ENCODE measurements at regions not wholly inside any gene's neighbourhood (a gene's known extent, or its start where the extent isn't known, plus 50 kb on each side); places are given as distances from the start of the nearest gene placed in this dataset.

DNA sequence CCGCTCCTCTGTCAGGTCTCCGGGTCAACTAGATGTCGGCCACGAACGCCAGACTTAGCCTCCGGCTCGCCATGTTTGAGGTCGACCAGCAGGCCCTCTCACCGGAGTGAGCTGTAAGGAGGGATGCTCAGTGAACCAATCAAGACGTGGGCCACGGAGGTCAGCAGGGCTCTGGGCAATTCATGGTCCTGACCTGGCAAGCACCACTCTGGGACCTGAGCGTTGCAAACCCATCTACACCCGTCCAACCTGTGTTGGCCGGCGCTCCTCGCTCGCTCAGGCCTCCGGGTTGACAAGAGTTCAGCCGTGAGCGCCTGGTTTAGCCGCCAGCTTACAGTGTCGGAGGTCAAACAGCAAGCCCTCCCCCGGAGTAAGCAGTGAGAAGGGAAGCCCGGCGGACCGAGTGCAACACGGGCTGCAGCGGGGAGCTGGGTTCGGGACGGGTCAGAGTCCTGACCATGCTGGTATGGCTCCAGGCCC lies 1361.9 kb downstream of the UQCRFS1 start (continued):
- TF ChIP-seq RORB (CRISPR knock-in tag; IDR thresholded peaks at IDR 0.05) (no peak), ZBTB21 (CRISPR knock-in tag; IDR thresholded peaks at IDR 0.05; ENCODE audit: borderline replicate concordance) (no peak), ETV6 (CRISPR knock-in tag; IDR thresholded peaks at IDR 0.05) (no peak)
- TF ChIP-seq, protein P1, sequence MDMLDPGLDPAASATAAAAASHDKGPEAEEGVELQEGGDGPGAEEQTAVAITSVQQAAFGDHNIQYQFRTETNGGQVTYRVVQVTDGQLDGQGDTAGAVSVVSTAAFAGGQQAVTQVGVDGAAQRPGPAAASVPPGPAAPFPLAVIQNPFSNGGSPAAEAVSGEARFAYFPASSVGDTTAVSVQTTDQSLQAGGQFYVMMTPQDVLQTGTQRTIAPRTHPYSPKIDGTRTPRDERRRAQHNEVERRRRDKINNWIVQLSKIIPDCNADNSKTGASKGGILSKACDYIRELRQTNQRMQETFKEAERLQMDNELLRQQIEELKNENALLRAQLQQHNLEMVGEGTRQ (CRISPR knock-in tag; IDR thresholded peaks at IDR 0.05): no peak
- TF ChIP-seq, protein P2, sequence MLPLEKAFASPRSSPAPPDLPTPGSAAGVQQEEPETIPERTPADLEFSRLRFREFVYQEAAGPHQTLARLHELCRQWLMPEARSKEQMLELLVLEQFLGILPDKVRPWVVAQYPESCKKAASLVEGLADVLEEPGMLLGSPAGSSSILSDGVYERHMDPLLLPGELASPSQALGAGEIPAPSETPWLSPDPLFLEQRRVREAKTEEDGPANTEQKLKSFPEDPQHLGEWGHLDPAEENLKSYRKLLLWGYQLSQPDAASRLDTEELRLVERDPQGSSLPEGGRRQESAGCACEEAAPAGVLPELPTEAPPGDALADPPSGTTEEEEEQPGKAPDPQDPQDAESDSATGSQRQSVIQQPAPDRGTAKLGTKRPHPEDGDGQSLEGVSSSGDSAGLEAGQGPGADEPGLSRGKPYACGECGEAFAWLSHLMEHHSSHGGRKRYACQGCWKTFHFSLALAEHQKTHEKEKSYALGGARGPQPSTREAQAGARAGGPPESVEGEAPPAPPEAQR (CRISPR knock-in tag; IDR thresholded peaks at IDR 0.05): no peak
- TF ChIP-seq, protein P3, sequence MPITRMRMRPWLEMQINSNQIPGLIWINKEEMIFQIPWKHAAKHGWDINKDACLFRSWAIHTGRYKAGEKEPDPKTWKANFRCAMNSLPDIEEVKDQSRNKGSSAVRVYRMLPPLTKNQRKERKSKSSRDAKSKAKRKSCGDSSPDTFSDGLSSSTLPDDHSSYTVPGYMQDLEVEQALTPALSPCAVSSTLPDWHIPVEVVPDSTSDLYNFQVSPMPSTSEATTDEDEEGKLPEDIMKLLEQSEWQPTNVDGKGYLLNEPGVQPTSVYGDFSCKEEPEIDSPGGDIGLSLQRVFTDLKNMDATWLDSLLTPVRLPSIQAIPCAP (CRISPR knock-in tag; IDR thresholded peaks at IDR 0.05): no peak
- TF ChIP-seq, protein P4, sequence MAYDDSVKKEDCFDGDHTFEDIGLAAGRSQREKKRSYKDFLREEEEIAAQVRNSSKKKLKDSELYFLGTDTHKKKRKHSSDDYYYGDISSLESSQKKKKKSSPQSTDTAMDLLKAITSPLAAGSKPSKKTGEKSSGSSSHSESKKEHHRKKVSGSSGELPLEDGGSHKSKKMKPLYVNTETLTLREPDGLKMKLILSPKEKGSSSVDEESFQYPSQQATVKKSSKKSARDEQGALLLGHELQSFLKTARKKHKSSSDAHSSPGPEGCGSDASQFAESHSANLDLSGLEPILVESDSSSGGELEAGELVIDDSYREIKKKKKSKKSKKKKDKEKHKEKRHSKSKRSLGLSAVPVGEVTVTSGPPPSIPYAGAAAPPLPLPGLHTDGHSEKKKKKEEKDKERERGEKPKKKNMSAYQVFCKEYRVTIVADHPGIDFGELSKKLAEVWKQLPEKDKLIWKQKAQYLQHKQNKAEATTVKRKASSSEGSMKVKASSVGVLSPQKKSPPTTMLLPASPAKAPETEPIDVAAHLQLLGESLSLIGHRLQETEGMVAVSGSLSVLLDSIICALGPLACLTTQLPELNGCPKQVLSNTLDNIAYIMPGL (CRISPR knock-in tag; IDR thresholded peaks at IDR 0.05): no peak
- TF ChIP-seq, protein P5, sequence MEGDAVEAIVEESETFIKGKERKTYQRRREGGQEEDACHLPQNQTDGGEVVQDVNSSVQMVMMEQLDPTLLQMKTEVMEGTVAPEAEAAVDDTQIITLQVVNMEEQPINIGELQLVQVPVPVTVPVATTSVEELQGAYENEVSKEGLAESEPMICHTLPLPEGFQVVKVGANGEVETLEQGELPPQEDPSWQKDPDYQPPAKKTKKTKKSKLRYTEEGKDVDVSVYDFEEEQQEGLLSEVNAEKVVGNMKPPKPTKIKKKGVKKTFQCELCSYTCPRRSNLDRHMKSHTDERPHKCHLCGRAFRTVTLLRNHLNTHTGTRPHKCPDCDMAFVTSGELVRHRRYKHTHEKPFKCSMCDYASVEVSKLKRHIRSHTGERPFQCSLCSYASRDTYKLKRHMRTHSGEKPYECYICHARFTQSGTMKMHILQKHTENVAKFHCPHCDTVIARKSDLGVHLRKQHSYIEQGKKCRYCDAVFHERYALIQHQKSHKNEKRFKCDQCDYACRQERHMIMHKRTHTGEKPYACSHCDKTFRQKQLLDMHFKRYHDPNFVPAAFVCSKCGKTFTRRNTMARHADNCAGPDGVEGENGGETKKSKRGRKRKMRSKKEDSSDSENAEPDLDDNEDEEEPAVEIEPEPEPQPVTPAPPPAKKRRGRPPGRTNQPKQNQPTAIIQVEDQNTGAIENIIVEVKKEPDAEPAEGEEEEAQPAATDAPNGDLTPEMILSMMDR (IDR thresholded peaks at IDR 0.05): no peak
- TF ChIP-seq, protein P6, sequence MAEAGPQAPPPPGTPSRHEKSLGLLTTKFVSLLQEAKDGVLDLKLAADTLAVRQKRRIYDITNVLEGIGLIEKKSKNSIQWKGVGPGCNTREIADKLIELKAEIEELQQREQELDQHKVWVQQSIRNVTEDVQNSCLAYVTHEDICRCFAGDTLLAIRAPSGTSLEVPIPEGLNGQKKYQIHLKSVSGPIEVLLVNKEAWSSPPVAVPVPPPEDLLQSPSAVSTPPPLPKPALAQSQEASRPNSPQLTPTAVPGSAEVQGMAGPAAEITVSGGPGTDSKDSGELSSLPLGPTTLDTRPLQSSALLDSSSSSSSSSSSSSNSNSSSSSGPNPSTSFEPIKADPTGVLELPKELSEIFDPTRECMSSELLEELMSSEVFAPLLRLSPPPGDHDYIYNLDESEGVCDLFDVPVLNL (CRISPR knock-in tag; IDR thresholded peaks at IDR 0.05; ENCODE audit: borderline replicate concordance, low read depth): no peak

DNA sequence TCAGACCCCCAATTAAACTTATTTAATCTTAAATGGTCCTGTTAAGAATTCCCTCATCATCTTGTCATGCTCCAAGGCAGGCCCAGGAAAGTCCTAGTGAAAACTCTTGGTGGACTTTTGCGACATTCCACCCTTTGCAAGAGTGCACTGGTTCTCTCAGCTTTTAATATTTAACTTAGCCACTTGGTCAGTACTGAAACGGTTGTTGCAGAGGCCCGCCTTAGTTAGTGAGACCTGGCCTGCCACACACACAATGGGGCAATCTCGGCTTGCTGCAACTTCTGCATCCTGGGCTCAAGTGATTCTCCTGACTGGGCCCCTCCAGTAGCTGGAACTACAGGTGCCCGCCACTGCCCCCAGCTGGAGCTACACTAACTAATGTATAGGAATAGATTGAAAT lies 1366.0 kb downstream of the UQCRFS1 start:
- ChIA-PET CTCF (no interaction called here), POLR2A (no interaction called here)
- H3K4me3 Mint-ChIP-seq: no peak overlapping the region
- peaks cover 76% of the 10 kb centered on the region for H3K36me3 Mint-ChIP-seq
- ATAC-seq: no peak
- peaks cover 91% of the 10 kb centered on the region for H3K9me3 Mint-ChIP-seq
- H3K27ac Mint-ChIP-seq: no peak overlapping the region
- no peak for DNase-seq (ENCODE audit: low spot score)
- peaks cover 16% of the 10 kb centered on the region for H3K27me3 Mint-ChIP-seq (ENCODE audit: low read depth)
- no peaks in the 10 kb centered on the region for H3K4me1 Mint-ChIP-seq
- no peak for TF ChIP-seq ZNF317 (CRISPR knock-in tag; IDR thresholded peaks at IDR 0.05; ENCODE audit: borderline replicate concordance, low read depth)
- TF ChIP-seq, protein P7, sequence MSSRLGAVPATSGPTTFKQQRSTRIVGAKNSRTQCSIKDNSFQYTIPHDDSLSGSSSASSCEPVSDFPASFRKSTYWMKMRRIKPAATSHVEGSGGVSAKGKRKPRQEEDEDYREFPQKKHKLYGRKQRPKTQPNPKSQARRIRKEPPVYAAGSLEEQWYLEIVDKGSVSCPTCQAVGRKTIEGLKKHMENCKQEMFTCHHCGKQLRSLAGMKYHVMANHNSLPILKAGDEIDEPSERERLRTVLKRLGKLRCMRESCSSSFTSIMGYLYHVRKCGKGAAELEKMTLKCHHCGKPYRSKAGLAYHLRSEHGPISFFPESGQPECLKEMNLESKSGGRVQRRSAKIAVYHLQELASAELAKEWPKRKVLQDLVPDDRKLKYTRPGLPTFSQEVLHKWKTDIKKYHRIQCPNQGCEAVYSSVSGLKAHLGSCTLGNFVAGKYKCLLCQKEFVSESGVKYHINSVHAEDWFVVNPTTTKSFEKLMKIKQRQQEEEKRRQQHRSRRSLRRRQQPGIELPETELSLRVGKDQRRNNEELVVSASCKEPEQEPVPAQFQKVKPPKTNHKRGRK (CRISPR knock-in tag; IDR thresholded peaks at IDR 0.05; ENCODE audit: borderline replicate concordance): no peak
- TF ChIP-seq ZNF219 (CRISPR knock-in tag; IDR thresholded peaks at IDR 0.05; ENCODE audit: borderline replicate concordance): no peak
- no peak for TF ChIP-seq MYBL2 (CRISPR knock-in tag; IDR thresholded peaks at IDR 0.05)
- TF ChIP-seq, protein P8, sequence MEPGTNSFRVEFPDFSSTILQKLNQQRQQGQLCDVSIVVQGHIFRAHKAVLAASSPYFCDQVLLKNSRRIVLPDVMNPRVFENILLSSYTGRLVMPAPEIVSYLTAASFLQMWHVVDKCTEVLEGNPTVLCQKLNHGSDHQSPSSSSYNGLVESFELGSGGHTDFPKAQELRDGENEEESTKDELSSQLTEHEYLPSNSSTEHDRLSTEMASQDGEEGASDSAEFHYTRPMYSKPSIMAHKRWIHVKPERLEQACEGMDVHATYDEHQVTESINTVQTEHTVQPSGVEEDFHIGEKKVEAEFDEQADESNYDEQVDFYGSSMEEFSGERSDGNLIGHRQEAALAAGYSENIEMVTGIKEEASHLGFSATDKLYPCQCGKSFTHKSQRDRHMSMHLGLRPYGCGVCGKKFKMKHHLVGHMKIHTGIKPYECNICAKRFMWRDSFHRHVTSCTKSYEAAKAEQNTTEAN (CRISPR knock-in tag; IDR thresholded peaks at IDR 0.05): no peak
- no peak for TF ChIP-seq NFATC4 (CRISPR knock-in tag; IDR thresholded peaks at IDR 0.05)
- TF ChIP-seq, protein P9, sequence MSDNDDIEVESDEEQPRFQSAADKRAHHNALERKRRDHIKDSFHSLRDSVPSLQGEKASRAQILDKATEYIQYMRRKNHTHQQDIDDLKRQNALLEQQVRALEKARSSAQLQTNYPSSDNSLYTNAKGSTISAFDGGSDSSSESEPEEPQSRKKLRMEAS (CRISPR knock-in tag; IDR thresholded peaks at IDR 0.05): no peak
- TF ChIP-seq, protein P10, sequence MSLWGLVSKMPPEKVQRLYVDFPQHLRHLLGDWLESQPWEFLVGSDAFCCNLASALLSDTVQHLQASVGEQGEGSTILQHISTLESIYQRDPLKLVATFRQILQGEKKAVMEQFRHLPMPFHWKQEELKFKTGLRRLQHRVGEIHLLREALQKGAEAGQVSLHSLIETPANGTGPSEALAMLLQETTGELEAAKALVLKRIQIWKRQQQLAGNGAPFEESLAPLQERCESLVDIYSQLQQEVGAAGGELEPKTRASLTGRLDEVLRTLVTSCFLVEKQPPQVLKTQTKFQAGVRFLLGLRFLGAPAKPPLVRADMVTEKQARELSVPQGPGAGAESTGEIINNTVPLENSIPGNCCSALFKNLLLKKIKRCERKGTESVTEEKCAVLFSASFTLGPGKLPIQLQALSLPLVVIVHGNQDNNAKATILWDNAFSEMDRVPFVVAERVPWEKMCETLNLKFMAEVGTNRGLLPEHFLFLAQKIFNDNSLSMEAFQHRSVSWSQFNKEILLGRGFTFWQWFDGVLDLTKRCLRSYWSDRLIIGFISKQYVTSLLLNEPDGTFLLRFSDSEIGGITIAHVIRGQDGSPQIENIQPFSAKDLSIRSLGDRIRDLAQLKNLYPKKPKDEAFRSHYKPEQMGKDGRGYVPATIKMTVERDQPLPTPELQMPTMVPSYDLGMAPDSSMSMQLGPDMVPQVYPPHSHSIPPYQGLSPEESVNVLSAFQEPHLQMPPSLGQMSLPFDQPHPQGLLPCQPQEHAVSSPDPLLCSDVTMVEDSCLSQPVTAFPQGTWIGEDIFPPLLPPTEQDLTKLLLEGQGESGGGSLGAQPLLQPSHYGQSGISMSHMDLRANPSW (CRISPR knock-in tag; conservative IDR thresholded peaks at IDR 0.05; ENCODE audit: low read depth): no peak
- no peak for TF ChIP-seq IRF2 (CRISPR knock-in tag; IDR thresholded peaks at IDR 0.05; ENCODE audit: borderline replicate concordance, low read depth)
- no peak for TF ChIP-seq FOXJ3 (CRISPR knock-in tag; IDR thresholded peaks at IDR 0.05; ENCODE audit: borderline replicate concordance)
- TF ChIP-seq ZNF671 (CRISPR knock-in tag; IDR thresholded peaks at IDR 0.05): no peak
- TF ChIP-seq, protein P11, sequence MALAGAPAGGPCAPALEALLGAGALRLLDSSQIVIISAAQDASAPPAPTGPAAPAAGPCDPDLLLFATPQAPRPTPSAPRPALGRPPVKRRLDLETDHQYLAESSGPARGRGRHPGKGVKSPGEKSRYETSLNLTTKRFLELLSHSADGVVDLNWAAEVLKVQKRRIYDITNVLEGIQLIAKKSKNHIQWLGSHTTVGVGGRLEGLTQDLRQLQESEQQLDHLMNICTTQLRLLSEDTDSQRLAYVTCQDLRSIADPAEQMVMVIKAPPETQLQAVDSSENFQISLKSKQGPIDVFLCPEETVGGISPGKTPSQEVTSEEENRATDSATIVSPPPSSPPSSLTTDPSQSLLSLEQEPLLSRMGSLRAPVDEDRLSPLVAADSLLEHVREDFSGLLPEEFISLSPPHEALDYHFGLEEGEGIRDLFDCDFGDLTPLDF (CRISPR knock-in tag; IDR thresholded peaks at IDR 0.05): no peak
- no peak for TF ChIP-seq RORB (CRISPR knock-in tag; IDR thresholded peaks at IDR 0.05)

Data from WTC11 (cell line).